AG09309 (cell line): ENCODE measurements at regions not wholly inside any gene's neighbourhood (a gene's known extent, or its start where the extent isn't known, plus 50 kb on each side); places are given as distances from the start of the nearest gene placed in this dataset.

Source experiments
- DNase-seq: peaks from one replicate; pipeline ENCODE4 v3.0.0-alpha.2; 2010; ENCODE audit warnings: low read depth
- H3K4me3 ChIP-seq: 2 replicates; pipeline ENCODE4 v1.5.1; 2011; ENCODE audit warnings: mild to moderate bottlenecking, low read depth, low read length, moderate library complexity; ENCODE audit not compliant: control insufficient read depth
- TF ChIP-seq, protein P1 (sequence below): IDR thresholded peaks from 2 replicates; pipeline ENCODE4 v1.5.1; 2011; ENCODE audit warnings: mild to moderate bottlenecking, low read depth, low read length, inconsistent platforms; ENCODE audit not compliant: insufficient read depth, control insufficient read depth; ENCODE audit errors: missing control alignments

- TF ChIP-seq, protein P1, sequence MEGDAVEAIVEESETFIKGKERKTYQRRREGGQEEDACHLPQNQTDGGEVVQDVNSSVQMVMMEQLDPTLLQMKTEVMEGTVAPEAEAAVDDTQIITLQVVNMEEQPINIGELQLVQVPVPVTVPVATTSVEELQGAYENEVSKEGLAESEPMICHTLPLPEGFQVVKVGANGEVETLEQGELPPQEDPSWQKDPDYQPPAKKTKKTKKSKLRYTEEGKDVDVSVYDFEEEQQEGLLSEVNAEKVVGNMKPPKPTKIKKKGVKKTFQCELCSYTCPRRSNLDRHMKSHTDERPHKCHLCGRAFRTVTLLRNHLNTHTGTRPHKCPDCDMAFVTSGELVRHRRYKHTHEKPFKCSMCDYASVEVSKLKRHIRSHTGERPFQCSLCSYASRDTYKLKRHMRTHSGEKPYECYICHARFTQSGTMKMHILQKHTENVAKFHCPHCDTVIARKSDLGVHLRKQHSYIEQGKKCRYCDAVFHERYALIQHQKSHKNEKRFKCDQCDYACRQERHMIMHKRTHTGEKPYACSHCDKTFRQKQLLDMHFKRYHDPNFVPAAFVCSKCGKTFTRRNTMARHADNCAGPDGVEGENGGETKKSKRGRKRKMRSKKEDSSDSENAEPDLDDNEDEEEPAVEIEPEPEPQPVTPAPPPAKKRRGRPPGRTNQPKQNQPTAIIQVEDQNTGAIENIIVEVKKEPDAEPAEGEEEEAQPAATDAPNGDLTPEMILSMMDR, result no peak
- DNase-seq, result no peak
- H3K4me3 ChIP-seq, result no peak overlapping the region
These were observed 93.2 kb downstream of the AKR1D1 start for GRCh38 chr7:138169441-138169851.

GRCh38 chr7:138170298-138170697 is 94.0 kb downstream of the AKR1D1 start:
- TF ChIP-seq, protein P1, result no peak
- no peak for DNase-seq
- H3K4me3 ChIP-seq, result no peak overlapping the region

DNA sequence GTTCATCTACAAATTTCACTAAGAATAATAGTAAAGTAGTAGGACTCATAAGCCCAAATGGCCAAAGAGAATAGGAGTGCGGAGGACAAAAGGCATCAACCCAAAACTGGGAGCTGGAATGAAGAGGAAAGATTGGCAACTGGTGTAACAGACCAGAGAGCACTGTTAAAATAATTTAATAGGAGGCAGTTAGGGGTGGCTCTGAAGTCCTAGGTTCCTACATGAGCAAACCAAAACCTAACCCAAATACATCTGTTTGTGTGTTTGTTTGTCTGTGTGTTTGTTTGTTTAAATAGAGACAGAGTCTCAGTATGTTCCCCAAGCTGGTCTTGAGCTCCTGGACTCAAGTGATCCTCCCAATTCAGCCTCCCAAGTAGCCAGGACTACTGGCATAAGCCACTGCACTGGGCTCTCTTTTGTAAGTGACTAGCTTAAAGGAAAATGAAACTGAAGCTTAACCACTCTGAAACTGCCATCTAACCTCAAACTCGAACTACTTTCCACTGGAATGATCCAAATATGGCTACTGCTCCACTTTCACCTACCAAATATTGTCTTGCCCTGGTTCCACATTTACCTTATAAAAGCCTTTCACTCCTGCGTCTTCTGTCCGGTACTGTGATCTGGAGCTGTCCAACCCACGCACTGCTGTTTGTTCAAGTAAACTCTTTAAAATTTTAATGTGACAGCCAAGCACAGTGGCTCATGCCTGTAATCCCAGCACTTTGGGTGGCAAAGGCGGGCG is 94.9 kb downstream of the AKR1D1 start:
- DNase-seq, result no peak
- TF ChIP-seq, protein P1, result no peak
- H3K4me3 ChIP-seq, result no peak overlapping the region

DNA sequence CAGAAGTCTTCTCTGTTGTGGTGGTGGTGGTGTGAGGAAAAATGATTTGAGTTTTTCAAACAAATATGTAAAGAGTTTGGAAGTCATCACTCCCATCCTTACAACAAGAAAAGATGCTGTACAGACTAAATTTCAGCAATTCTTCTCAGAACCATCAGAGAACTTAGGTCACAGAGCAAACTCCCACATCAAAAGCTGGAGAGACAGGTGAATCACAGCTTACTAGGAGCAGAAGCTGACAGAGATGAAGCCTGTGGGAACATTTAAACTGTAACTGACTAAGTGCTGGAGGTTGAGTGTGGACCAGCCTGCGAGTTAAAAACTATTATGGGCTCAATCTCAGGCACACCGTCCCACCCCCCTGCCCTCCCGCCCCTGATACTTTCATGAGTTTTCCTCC is 97.3 kb downstream of the AKR1D1 start:
- no peak overlapping the region for H3K4me3 ChIP-seq
- no peak for DNase-seq
- TF ChIP-seq, protein P1, result no peak

DNA sequence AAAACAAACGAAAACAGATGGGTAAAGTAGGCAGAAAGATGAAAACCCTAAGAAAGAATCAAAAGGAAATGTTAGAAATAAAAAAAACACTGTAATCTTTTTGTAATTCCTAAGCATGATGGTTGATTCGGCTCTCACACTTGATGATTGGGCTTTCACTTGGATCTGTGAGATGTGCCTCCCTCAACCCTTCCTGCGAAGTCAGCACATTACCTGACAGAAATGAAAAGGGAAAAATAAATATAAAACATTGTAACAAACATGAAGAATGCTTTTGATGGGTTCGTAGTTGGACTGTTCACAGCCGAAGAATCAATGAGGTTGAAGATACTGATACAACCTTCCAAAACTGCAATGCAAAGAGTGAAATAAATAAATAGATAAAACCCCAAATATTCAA is 99.8 kb downstream of the AKR1D1 start:
- TF ChIP-seq, protein P1, result no peak
- H3K4me3 ChIP-seq, result no peak overlapping the region
- DNase-seq, result no peak

- H3K4me3 ChIP-seq, result no peak overlapping the region
- DNase-seq, result no peak
- TF ChIP-seq, protein P1, result no peak
These were observed 107.9 kb downstream of the AKR1D1 start for GRCh38 chr7:138184191-138184590.
